MM.1S (cell line): ENCODE measurements at regions not wholly inside any gene's neighbourhood (a gene's known extent, or its start where the extent isn't known, plus 50 kb on each side); places are given as distances from the start of the nearest gene placed in this dataset.

Source experiments
- DNase-seq: peaks from one replicate; pipeline ENCODE4 v3.0.0-alpha.2; 2015
- H2AFZ ChIP-seq: fragments of 300-600 bp; sonication (generic); 2 replicates; pipeline ENCODE4 v1.6.0; 2016; ENCODE audit warnings: antibody characterized with exemption, low read length
- H3F3A ChIP-seq: fragments of 300-600 bp; sonication (generic); 2 replicates; pipeline ENCODE4 v1.6.1; 2016; ENCODE audit warnings: mild to moderate bottlenecking, antibody characterized with exemption, low read length, moderate library complexity, mixed read lengths; ENCODE audit not compliant: insufficient read depth
- H3K27ac ChIP-seq: fragments of 300-600 bp; sonication (generic); 2 replicates; pipeline ENCODE4 v1.5.1; 2016; ENCODE audit warnings: mild to moderate bottlenecking, low read length
- H3K27me3 ChIP-seq: fragments of 300-600 bp; sonication (generic); replicated peaks from 2 replicates; pipeline ENCODE4 v1.6.0; 2016; ENCODE audit warnings: low read length; ENCODE audit not compliant: insufficient read depth
- H3K36me3 ChIP-seq: fragments of 300-600 bp; sonication (generic); replicated peaks from 2 replicates; pipeline ENCODE4 v1.6.1; 2016; ENCODE audit warnings: mild to moderate bottlenecking, low read length, mixed read lengths; ENCODE audit not compliant: insufficient read depth
- H3K4me1 ChIP-seq: fragments of 300-600 bp; sonication (generic); 2 replicates; pipeline ENCODE4 v1.6.1; 2016; ENCODE audit warnings: low read length, mixed read lengths
- H3K4me2 ChIP-seq: fragments of 300-600 bp; sonication (generic); 2 replicates; pipeline ENCODE4 v1.6.0; 2016; ENCODE audit warnings: low read depth, low read length
- H3K4me3 ChIP-seq: fragments of 300-600 bp; sonication (generic); 2 replicates; pipeline ENCODE4 v1.5.1; 2016; ENCODE audit warnings: low read length, mixed read lengths
- H3K79me2 ChIP-seq: fragments of 300-600 bp; sonication (generic); 2 replicates; pipeline ENCODE4 v1.6.1; 2016; ENCODE audit warnings: mixed run types, low read length, mixed read lengths
- H3K9ac ChIP-seq: fragments of 300-600 bp; sonication (generic); 2 replicates; pipeline ENCODE4 v1.6.1; 2016; ENCODE audit warnings: low read length, mixed read lengths
- H3K9me2 ChIP-seq: fragments of 300-600 bp; sonication (generic); replicated peaks from 2 replicates; pipeline ENCODE4 v1.6.1; 2016; ENCODE audit warnings: mild to moderate bottlenecking, low read length, mixed read lengths; ENCODE audit not compliant: insufficient read depth
- H3K9me3 ChIP-seq: fragments of 300-600 bp; sonication (generic); replicated peaks from 2 replicates; pipeline ENCODE4 v1.6.1; 2016; ENCODE audit warnings: mild to moderate bottlenecking, low read length, mixed read lengths; ENCODE audit not compliant: insufficient read depth
- H4K20me1 ChIP-seq: fragments of 300-600 bp; sonication (generic); 2 replicates; pipeline ENCODE4 v1.6.1; 2016; ENCODE audit warnings: mild to moderate bottlenecking, low read length, moderate library complexity, mixed read lengths; ENCODE audit not compliant: insufficient read depth
- EZH2 ChIP-seq: fragments of 300-600 bp; sonication (generic); optimal IDR thresholded peaks from 2 replicates; pipeline ENCODE3; 2017; ENCODE audit warnings: low read depth, mild to moderate bottlenecking, antibody characterized with exemption, low read length, mixed read lengths
- EZH2phosphoT487 ChIP-seq: fragments of 300-600 bp; sonication (generic); IDR thresholded peaks from 2 replicates; pipeline ENCODE4 v1.6.1; 2018; ENCODE audit warnings: antibody characterized with exemption, low read length
- TF ChIP-seq, protein P1 (sequence below): fragments of 300-600 bp; sonication (generic); IDR thresholded peaks from 2 replicates; pipeline ENCODE4 v1.5.1; 2016; ENCODE audit warnings: antibody characterized with exemption, low read length, mixed read lengths

DNA sequence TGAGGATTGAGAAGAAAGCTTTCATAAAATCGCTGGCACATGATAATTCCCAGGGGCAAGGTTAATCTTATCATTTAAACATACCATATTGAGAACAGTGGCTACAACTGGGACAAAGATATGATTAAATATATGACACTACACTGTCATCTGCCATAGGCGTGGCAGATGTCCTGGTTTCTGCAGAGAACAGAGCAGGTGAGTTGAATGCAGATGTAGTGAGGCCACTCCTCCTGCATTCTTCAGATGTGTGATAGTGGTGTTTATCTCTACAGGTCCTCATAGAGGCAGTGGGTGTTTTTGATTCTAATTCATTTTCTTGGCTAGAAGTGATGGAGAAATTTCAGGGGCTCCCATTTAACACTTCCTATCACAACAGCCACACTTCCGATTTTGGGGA lies 237.0 kb upstream of the CDH9 start:
- H3K79me2 ChIP-seq = no peaks in the 10 kb centered on the region
- H3K4me1 ChIP-seq = no peaks in the 10 kb centered on the region
- TF ChIP-seq EZH2phosphoT487 (no peak), EZH2 (no peak)
- TF ChIP-seq, protein P1, sequence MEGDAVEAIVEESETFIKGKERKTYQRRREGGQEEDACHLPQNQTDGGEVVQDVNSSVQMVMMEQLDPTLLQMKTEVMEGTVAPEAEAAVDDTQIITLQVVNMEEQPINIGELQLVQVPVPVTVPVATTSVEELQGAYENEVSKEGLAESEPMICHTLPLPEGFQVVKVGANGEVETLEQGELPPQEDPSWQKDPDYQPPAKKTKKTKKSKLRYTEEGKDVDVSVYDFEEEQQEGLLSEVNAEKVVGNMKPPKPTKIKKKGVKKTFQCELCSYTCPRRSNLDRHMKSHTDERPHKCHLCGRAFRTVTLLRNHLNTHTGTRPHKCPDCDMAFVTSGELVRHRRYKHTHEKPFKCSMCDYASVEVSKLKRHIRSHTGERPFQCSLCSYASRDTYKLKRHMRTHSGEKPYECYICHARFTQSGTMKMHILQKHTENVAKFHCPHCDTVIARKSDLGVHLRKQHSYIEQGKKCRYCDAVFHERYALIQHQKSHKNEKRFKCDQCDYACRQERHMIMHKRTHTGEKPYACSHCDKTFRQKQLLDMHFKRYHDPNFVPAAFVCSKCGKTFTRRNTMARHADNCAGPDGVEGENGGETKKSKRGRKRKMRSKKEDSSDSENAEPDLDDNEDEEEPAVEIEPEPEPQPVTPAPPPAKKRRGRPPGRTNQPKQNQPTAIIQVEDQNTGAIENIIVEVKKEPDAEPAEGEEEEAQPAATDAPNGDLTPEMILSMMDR = no peak
- no peaks in the 10 kb centered on the region for H3F3A ChIP-seq
- no peaks in the 10 kb centered on the region for H3K27me3 ChIP-seq
- no peaks in the 10 kb centered on the region for H3K9me3 ChIP-seq
- no peak for DNase-seq
- H2AFZ ChIP-seq = no peak overlapping the region
- H3K27ac ChIP-seq = no peak overlapping the region
- H3K9me2 ChIP-seq = no peaks in the 10 kb centered on the region
- no peak overlapping the region for H3K4me2 ChIP-seq
- H3K36me3 ChIP-seq = no peaks in the 10 kb centered on the region
- no peak overlapping the region for H3K9ac ChIP-seq
- no peak overlapping the region for H3K4me3 ChIP-seq
- no peaks in the 10 kb centered on the region for H4K20me1 ChIP-seq

DNA sequence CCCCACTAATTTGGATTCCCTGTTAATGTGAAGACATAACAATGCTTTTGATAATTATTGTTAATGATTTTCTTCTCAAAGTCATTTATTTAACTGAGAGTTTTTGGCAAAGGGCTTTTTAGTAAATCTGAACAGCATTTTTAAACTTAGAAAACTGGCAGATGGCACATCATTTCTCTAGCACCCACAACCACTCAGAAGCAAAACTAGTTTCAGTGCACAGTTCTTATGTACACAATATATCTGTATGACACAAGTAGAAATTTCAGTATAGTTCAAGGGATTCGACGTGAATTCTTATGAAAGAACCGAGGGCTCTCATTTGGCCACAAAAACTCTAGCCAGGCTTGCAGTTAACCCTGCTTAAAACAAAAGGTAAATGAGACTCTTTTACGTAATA lies 231.4 kb upstream of the CDH9 start:
- H3K9ac ChIP-seq = no peak overlapping the region
- H3K4me3 ChIP-seq = no peak overlapping the region
- H3K9me3 ChIP-seq = no peaks in the 10 kb centered on the region
- no peak for DNase-seq
- no peaks in the 10 kb centered on the region for H3F3A ChIP-seq
- H3K27me3 ChIP-seq = no peaks in the 10 kb centered on the region
- no peak for TF ChIP-seq EZH2phosphoT487
- H3K36me3 ChIP-seq = no peaks in the 10 kb centered on the region
- H3K27ac ChIP-seq = no peak overlapping the region
- no peaks in the 10 kb centered on the region for H3K9me2 ChIP-seq
- H3K4me2 ChIP-seq = no peak overlapping the region
- no peaks in the 10 kb centered on the region for H3K79me2 ChIP-seq
- no peaks in the 10 kb centered on the region for H3K4me1 ChIP-seq
- no peaks in the 10 kb centered on the region for H4K20me1 ChIP-seq
- H2AFZ ChIP-seq = no peak overlapping the region

DNA sequence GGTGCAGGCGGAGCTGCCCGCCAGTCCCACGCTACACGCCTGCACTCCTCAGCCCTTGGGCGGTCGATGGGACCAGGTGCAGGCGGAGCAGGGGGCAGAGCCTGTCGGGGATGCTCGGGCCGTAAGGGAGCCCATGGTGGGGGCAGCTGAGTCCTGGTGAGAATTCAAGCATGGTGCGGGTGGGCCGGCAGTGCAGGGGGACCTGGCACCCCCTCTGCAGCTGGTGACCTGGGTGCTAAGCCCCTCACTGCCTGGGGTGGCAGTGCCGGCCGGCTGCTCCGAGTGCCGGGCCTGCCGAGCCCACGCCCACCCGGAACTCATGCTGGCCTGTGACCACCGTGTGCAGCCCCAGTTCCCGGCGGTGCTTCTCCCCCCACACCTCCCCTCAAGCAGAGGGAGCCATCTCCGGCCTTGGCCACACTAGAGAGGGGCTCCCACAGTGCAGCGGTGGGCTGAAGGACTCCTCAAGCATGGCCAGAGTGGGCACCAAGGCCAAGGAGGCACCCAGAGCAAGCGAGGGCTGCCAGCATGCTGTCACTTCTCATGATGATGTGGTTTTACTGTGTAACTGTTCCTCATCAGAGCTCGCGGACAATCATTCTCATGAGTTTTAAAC lies 228.9 kb upstream of the CDH9 start:
- H3F3A ChIP-seq = no peaks in the 10 kb centered on the region
- H3K27ac ChIP-seq = no peak overlapping the region
- H3K36me3 ChIP-seq = no peaks in the 10 kb centered on the region
- no peak for DNase-seq
- H3K9me3 ChIP-seq = no peaks in the 10 kb centered on the region
- no peak overlapping the region for H3K9ac ChIP-seq
- no peaks in the 10 kb centered on the region for H3K9me2 ChIP-seq
- no peak overlapping the region for H2AFZ ChIP-seq
- H3K27me3 ChIP-seq = no peaks in the 10 kb centered on the region
- no peak overlapping the region for H3K4me3 ChIP-seq
- H3K4me2 ChIP-seq = no peak overlapping the region
- no peaks in the 10 kb centered on the region for H4K20me1 ChIP-seq
- TF ChIP-seq EZH2phosphoT487 = no peak
- TF ChIP-seq, protein P1 = no peak
- no peak for TF ChIP-seq EZH2
- no peaks in the 10 kb centered on the region for H3K4me1 ChIP-seq
- H3K79me2 ChIP-seq = no peaks in the 10 kb centered on the region

DNA sequence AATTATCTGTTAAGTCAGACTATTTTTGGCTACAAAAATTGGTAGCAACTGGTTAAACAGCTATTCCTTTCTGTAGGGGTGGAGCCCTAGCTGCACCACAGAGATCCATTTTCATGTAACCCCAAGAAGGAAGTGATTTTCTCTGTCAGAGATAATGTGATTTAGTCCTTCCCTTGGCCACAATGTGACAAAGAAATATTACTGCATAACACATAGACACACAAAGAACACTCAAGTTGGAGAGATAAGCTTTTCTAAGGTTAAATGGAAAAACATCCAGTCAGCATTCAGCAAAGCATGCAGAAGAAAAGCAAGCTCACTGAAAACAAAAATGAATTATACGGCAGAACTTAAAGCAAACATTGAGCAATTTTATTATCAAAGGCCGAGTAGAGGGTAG lies 227.8 kb upstream of the CDH9 start:
- Histone ChIP-seq H3K4me2 (no peak overlapping the region), H3F3A (no peaks in the 10 kb centered on the region), H3K36me3 (no peaks in the 10 kb centered on the region), H3K9ac (no peak overlapping the region), H3K9me2 (no peaks in the 10 kb centered on the region), H3K27me3 (no peaks in the 10 kb centered on the region), H2AFZ (no peak overlapping the region), H3K4me1 (no peaks in the 10 kb centered on the region), H3K27ac (no peak overlapping the region), H3K4me3 (no peak overlapping the region), H3K9me3 (no peaks in the 10 kb centered on the region), H4K20me1 (no peaks in the 10 kb centered on the region), H3K79me2 (no peaks in the 10 kb centered on the region)
- no peak for TF ChIP-seq EZH2phosphoT487
- no peak for TF ChIP-seq EZH2
- TF ChIP-seq, protein P1 = no peak
- DNase-seq = no peak
